ENCODE measurements at regions not wholly inside any gene's neighbourhood (a gene's known extent, or its start where the extent isn't known, plus 50 kb on each side); places are given as distances from the start of the nearest gene placed in this dataset.
"Not testable (repeated sequence)": the region's sequence is repeated elsewhere in the genome, so short reads cannot be mapped to it uniquely, and the experiment has no call there.

DNA sequence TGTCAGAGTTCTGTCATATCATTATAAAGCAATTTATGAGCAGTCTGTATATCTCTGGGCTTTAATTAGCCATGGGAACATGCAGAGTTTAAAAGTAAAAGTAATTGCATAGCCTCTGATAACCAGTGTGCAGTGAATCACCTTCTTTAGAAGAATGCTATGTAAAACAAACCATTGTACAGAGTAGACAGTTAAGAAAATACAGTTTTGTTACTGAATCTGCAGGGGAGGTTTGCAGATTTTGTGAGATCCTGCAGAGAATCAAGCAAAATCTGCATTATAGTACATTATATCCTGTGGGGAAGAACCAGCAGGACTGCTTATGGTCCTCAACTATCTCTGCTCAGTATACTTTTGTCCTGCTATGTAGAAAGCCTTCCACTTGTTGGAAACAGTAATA, 396.2 kb upstream of the NAALADL2 start:
- FAIRE-seq, result no peak

DNA sequence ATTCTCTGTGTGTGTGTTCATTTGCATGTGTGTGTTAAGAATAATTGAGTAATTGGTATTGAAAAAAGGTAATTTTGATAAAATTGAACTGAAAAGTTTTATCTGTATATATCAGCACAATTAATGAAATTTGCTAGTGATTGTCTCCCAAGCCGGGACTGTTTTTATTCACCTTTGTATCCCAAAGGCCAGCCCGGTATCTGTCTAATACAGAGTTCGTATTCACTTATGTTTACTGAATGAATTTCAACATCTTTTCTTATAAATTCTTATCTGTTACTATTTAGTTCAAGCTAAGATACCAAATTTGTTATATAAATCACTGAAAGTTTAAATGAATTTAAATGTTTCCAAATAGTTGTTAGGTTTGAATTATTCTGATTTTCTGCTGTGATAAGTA, 394.0 kb upstream of the NAALADL2 start:
- peak; percentile 29 for FAIRE-seq

DNA sequence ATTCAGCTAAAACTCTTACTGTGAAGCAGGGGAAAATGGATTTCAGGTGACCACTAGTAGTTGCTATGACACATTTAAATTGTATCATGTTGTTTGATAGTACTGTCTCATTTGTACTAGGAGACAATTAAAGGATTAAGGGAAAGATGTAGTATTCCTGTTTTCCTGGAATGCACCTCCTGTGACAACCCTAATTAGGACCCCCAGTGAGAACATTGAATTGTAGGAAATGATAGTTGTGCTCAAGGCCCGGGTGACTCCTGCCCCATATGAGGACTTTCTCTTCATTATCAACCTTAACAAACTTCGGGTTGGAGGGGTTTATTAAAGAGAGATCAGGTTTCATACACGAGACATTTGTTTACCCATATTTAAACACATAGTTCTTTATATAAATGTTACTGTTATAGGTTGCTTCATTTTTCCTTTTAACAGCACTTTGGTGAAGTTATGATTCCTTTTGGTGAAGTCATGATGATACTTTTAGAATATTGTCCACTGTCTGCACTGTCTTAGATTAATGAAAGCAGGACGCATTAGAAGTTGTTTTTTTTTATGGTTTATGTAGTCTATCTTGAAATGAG, 392.6 kb upstream of the NAALADL2 start:
- FAIRE-seq, result no peak

DNA sequence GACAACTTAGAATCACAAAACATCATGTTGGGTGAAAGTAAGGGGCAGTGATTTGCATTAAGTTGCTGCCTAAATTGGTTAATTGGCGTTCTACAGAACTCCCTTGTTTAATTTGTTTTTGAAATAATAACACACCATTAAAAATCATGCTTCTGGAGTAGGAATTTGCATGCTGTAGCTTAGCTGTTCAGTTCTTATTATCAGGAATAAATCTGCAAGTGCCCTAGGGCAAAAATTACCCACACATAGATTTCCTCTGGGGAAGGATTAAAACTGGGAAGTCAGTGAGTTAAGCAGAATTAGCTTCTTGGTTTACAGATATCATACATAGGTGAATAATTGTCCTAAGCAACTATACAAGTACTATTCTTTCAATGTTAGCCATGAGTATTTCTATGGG, 381.6 kb upstream of the NAALADL2 start:
- FAIRE-seq, result no peak

DNA sequence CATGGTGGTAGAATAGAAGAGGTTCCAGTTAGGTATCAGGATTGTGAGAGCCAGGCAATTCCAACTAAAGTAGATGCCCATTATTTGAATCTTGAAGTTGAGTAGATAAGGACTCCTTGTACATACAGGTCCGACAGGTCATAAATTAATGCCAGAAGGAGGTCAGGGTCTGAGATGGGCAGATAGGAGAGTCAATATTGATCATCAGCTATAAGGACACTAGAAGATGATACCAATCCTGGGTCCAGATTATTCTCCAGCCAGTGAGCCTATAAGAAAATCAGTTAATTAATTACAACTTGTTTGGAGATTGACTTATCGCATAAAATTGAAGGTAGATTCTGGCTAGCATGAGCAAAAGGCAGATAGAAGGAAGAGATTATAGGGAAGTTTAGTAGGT, 378.4 kb upstream of the NAALADL2 start:
- no peak for FAIRE-seq

DNA sequence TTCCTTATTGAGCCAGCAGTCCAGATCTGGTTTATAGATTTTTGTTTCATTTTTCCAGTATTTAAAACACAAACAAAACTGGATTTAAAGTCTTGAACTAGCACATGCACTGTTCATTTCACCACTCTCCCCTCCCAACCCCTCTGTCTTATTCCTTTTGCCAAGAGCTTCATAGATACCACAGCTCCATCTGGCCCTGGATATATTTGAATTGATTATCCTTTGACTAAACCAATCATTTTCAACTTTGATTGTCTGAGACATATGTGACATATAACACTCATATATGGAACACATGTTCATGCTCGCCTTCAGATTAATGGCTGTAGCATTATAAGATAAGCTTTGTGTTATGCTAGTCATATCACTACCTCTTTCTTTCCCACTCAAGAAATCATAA, 376.6 kb upstream of the NAALADL2 start:
- no peak for FAIRE-seq

DNA sequence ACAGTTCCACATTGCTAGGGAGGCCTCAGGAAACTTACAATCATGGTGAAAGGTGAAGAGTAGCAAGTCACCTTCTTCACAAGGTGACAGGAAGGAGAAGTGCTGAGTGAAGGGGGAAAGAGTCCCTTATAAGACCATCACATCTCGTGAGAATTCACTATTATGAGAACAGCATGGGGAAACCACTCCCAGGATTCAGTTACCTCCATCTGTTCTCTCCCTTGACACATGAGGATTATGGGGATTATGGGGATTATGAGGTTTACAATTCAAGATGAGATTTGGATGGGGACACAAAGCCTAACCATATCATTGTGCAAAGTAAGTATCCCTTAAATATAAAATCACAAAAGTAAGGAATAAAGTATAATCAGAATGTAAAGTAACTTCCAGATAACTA, 375.9 kb upstream of the NAALADL2 start:
- no peak for FAIRE-seq

DNA sequence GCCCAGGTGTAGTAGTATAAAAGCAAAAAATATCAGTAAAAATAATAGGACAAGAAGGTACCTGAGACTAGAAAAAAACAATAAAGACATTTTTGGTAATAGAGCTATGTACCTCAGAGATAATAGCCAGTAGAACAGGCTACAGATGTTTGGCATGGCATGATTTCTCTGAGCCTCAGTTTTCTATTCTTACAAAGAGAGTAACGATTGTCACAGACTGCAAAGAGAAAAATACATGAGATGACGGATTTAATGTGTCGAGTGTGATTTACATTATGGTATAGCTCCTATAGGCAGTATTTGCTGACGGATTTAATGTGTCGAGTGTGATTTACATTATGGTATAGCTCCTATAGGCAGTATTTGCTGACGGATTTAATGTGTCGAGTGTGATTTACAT, 375.3 kb upstream of the NAALADL2 start:
- not testable (repeated sequence) for FAIRE-seq

DNA sequence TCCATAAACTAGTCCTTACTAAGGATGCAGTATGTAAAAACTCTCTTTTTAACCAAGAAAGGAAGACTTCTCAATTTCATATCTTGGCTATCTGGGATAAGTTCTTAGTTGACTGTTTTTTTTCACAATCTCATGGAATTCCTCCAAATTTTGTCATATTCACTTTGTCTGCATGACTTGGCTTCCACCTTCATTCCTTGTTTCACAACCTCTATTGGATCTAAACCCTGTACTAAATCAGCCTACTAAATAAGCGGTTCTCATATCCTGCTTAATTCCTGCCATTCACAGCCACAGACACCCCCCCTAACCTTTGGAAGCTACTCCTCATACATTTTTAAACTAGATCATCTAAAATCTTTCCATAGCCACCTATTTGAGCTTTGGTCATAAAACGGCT, 370.6 kb upstream of the NAALADL2 start:
- no peak for FAIRE-seq

DNA sequence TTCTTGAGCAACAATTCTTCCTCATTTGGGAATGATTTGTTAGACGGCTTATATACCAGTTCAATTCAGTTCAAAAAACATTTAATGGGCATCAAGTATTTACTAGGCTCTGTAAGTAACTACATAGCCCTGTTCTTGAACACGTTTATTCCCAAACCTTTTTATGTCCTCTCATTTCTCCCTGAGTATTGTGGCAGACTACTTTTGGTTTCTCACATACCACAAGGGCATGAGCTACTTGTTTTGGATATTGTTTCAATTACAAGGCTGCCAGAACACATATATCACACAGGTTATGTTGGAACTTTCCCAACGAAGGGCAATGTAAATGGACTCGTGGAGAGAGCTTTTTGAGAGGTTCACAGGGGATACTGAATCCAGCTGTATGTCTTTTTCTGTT, 363.8 kb upstream of the NAALADL2 start:
- FAIRE-seq, result no peak

DNA sequence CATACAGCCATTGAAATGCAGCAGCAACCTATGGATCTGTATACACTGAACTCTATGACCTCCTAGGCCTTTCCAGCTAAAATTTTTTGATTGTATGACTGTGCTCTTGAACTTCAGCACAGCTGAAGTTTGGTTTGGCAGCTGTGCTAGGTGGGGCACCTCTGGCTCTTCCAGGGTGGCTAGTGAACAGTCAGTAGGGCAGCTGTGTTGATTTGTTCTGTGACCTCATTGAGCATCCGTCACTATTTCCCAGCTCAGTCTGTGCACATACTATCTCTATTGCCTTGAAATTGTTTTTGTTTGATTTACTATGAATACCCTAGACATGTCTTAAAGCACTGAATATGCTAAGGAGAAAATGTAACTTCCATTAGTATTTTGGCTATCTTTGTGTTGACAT, 363.2 kb upstream of the NAALADL2 start:
- FAIRE-seq, result no peak

DNA sequence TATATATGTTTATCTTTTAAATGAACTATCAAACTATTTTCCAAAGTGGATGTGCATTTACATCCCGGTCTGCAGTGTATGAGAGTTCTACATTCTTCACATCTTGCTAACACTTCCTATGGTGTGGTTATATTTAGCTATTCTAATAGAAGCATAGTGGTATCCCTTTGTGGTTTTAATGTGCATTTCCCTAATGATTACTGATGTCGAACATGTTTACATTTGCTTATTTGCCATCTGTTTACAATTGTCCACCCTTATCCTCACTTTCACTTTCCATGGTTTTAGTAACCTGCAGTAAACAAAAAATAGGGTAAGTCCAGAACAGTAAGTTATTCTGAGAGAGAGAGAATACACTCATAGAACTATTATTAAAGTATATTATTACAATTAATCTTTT, 360.5 kb upstream of the NAALADL2 start:
- FAIRE-seq, result peak; percentile 40

DNA sequence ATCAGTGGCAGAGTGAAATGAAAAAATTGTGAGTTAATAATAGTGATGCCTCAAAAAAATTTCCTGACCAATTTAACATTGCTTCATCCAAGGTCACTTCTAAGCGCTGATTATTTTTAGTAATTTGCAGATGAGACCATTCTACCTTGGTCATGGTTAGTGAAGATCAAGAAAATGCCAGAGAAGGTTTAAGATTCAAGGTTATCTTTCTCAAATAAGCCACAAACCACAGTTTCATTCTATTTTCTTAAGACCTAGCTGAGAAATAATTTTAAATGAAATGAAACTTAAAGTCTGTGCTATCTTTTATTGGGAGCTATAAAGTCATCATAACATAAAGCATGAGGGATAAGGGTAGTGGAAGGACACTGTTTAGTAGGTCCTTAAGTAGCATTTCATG, 353.9 kb upstream of the NAALADL2 start:
- FAIRE-seq, result no peak

DNA sequence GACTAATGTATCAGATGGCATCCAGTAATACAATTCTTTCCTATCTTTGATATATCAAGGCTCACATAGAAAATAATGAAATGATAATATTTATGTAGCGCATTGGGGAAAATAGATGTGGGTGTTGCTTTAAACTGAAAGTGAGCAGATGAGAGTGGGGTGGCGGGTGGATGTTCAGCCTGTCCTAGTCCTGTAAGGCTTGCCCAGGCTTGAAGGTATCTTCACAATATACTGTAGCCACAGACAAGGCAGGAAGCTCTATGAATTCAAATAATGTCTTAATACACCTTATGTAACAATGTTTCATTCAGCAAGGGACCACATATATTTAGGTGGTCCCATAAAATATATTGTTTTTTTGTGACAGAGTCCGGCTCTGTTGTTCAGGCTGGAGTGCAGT, 334.9 kb upstream of the NAALADL2 start:
- no peak for FAIRE-seq

DNA sequence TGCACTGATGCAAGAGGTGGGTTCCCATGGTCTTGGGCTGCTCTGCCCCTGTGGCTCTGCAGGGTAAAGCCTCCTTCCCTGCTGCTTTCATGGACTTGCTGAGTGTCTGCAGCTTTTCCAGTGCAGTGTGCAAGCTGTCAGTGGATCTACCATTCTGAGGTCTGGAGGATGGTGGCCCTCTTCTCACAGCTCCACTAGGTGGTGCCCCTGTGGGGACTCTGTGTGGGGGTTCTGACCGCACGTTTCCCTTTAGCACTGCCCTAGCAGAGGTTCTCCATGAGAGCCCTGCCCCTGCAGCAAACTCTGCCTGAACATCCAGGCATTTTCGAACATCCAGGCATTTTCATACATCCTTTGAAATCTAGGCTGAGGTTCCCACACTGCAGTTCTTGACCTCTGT, 329.8 kb upstream of the NAALADL2 start:
- no peak for FAIRE-seq

DNA sequence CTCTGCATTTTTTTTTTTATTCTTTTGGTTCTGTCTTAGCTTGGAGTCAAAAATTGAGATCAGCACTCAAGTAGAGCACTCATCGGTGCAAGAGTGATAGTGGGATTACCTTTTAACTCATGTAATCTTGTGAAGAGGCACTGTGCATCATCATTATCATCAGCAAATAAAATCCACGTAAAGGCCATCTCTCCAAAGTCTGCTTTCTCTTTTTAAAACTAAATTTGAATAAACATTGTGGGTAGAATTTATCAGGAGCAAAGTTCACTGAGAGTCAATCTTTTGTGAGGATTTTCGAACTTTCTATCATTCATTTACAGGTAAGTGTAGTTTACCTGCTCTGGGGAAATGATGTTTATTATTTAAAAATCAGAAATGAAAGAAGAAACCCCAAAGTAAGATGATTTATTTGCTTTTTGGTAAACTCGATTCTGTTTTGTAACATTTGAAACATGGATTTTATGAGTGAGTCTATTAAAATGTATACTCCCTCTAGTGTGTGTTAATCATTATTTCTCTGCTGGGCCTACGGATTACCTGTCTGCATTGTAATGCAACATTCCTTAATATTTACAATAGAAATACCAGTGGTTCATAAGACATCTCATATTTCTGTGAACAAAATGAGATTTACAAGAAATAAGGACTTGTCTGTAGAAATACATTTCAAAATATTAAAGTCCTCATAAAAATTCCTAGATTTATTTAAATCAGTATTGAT, 327.7 kb upstream of the NAALADL2 start:
- FAIRE-seq, result no peak

DNA sequence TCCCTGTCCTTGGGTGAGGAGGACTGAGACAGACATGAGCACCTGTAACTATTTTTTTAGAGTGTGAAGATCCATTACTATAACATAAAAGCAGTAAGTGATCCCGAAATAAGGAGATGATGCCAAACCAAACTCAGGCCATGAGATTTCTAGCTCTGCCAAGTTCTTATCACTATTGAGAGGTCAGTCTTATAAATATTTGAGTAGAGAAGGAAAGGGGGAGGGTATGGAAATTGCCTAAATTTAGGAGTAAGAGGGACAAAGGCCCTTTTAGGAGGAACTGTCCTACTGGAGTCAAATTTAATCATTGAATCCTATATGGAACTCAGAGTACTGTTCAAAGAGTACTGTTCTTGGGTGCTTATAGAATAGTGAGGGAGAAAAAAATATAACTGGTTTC, 326.9 kb upstream of the NAALADL2 start:
- no peak for FAIRE-seq

DNA sequence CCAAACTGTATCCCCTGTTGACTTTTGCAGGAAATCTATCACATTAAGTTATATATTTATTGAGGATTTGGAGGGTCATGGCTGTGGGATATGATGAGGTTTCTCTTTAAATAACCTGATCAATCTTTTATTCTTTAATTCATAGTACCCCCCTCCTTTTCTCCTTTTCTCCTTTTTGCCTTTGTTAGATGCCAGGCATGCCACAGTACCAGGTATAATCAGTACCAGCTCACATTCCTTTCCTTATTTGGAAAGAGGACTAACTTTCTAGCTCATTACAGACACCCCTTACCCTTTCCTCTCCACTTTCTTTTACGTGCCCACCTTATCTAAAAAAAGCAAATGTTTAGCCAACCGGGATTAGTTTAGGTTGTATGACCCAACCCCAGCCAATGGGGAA, 326.4 kb upstream of the NAALADL2 start:
- FAIRE-seq, result no peak

DNA sequence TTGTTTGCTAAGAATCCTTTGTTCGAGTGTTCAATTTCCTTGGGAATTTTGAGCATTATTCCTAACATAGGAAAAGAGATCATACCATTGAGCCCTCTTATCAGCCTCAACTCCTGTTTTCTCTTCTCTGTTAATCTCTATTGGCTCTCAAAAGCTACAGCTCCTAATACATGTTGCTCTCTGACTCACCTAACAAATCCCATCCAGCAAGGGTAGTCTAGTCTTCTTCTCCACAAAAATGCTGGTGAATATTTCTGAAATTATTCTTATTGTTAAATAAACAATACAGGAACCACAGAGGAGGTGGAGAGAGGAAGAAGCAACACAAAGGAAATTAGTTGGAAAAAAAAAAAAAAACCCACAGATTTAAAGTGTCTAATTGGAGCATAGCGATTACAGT, 325.8 kb upstream of the NAALADL2 start:
- no peak for FAIRE-seq

DNA sequence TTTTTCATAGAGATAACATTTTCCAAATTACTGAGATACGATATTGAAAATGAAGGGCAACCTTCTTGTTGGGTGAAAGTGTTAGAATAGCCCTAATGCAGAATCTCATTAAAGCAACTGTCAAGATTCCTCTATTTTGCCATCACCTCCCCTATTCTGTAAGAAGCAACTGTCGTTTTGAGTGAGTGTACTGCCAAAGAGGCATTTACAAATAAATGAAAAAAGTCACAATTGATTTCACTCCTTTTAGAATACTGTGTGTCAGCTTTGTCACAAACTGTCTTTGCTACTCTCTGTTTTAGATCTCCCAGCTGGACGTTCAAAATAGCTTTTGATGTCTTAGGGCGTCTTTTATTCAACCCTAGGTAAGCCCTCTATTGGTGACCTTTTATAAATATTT, 322.8 kb upstream of the NAALADL2 start:
- FAIRE-seq, result no peak

DNA sequence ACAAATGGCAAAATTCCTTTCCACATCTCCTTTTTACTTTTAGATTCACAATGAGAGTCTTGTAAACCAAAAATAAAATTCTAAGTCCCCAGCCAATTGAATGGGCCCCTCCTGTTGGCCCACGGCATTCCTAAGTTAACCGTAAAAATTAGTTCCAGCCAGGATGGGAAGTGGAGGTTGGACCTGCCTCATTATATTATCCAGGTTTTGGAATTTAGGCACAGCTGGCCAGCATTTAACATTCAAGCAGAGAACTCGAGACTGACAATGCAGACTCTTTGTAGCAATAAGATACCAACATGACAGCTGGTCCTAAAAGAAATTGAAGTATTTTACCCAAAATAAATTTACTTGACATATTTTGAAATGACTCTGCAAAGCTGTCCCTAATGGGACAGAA, 321.0 kb upstream of the NAALADL2 start:
- no peak for FAIRE-seq

DNA sequence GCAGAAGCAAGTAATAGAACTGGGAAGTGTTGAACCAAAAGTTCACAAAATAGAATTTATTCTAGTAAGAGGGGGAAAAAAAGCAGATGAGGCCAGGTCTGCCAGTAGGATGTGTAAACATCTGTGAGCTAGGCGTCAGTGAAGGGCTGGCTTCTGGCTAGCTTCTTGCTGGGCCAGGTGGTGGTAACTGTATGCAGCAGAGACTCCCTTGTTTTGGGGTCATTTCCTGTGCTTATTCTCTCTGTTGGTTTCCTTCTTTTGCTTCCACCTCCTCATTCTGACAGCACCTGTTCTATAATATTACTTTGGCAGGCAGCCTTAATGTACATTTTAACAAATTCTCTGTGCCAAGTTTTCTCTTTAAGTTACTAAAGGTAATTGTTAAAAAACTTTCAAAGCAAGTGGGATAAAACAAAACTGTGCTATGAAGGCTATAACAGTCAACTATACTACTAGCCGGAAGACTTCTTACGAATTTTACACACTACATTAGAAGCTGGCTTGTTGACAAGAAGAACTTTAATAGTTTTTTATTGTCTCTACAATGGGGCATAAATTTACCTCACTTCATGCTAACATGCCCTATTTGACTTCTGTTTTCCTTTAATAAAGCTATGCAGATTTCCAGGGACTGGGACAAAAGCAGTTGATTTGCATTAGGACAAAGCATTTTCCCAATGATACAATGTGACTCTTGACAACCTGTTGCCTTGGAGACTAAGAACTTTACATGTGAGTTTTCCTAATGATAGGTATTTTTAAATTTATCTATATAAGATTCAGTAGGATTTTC, 318.8 kb upstream of the NAALADL2 start:
- FAIRE-seq, result no peak

DNA sequence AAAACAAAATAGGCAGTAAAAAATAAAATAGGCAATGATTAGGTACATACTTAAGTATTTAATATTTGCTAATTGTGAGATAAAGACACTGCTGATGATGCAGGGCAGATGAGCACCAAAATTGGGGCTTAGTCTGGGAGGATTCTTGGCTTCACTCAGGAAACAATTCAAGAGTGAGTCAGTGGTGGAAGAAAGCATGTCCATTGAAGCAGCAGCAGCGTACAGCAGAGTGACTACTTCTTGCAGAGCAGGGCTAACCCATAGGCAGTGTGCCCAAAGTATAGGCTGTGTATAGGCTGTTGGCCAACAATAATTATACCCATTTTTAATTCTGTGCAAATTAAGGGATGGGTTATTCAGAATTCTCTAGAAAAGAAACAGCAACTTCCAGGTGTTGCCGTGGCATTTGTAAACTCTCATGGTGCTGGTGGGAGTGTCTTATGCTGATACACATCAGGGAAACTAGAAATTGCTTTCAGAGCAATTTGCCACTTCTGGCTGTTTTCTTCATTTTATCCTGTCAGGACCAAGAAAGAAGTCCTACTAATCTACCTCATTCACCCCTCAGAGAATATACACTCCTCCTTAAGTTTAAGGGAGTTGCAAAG, 317.3 kb upstream of the NAALADL2 start:
- no peak for FAIRE-seq

All from A204.1 (cell line).